ENCODE measurements at regions not wholly inside any gene's neighbourhood (a gene's known extent, or its start where the extent isn't known, plus 50 kb on each side); places are given as distances from the start of the nearest gene placed in this dataset.

GRCh38 chr18:70732188-70732587 lies 443.3 kb downstream of the SOCS6 start:
- TF ChIP-seq POLR2A (IDR thresholded peaks at IDR 0.05): no peak
- no peak for TF ChIP-seq CTCF (IDR thresholded peaks at IDR 0.05)
- TF ChIP-seq EP300 (IDR thresholded peaks at IDR 0.05): no peak

Data from suprapubic skin (tissue), 3 donors.